ENCODE measurements at regions not wholly inside any gene's neighbourhood (a gene's known extent, or its start where the extent isn't known, plus 50 kb on each side); places are given as distances from the start of the nearest gene placed in this dataset.

GRCh38 chr11:129610545-129610944 is 205.1 kb upstream of the TMEM45B start:
- H4K20me1 ChIP-seq (ENCODE audit: insufficient read depth), result no peaks in the 10 kb centered on the region
- intact Hi-C loops (cut with micrococcal nuclease), result no loop called here
- BruUV-seq (replicated peaks), result no TSS peak
- ChIA-PET CTCF (no interaction called here), RAD21 (ENCODE audit: low non-redundant PET in 1 of 2, low total read pairs in 2 of 2, uncharacterized antibody in 2 of 2, unreplicated experiment in 2 of 2) (no interaction called here), POLR2A (no interaction called here)
- H3K27me3 ChIP-seq (ENCODE audit: insufficient read depth, low read length), result no peaks in the 10 kb centered on the region
- H3K4me3 ChIP-seq (replicated peaks in 1 of 2; ENCODE audit: low read depth in 1 of 2, low read length in 2 of 2), result no peak overlapping the region
- no peaks in the 10 kb centered on the region for H3K9me2 ChIP-seq (ENCODE audit: insufficient read depth)
- DNase-seq (ENCODE audit: low read depth, low spot score) (no peak), ATAC-seq (no peak)
- H3K27ac ChIP-seq (ENCODE audit: low read depth, low read length), result no peak overlapping the region
- H3K9ac ChIP-seq (ENCODE audit: low read length), result no peak overlapping the region
- H3K4me1 ChIP-seq (ENCODE audit: control insufficient read depth in 1 of 2, insufficient read depth in 2 of 2, low read length in 2 of 2), result peaks cover 0 to 7% of the 10 kb centered on the region in 2 experiments; a peak in 1 of 4 replicates
- no peaks in the 10 kb centered on the region for H3K36me3 ChIP-seq (ENCODE audit: control insufficient read depth in 1 of 2, insufficient read depth in 2 of 2, low read length in 2 of 2)
- no peak for TF ChIP-seq EZH2 (IDR thresholded peaks at IDR 0.05)
- no peak for TF ChIP-seq POLR2A (IDR thresholded peaks at IDR 0.05; ENCODE audit: borderline replicate concordance, extremely low read depth, insufficient read depth, insufficient read length)
- TF ChIP-seq RAD21 (IDR thresholded peaks at IDR 0.05; ENCODE audit: low read depth), result no peak
- no peak for TF ChIP-seq SRF (IDR thresholded peaks at IDR 0.05; ENCODE audit: low read depth)
- TF ChIP-seq EGR1 (IDR thresholded peaks at IDR 0.05; ENCODE audit: low read depth), result no peak
- no peak for TF ChIP-seq ZNF274 (IDR thresholded peaks at IDR 0.05; ENCODE audit: low read depth, low read length)
- no peak for TF ChIP-seq REST (IDR thresholded peaks at IDR 0.05; ENCODE audit: low read depth)
- no peak for TF ChIP-seq EZH2phosphoT487 (IDR thresholded peaks at IDR 0.05; ENCODE audit: borderline replicate concordance)
- TF ChIP-seq TCF7L2 (IDR thresholded peaks at IDR 0.05; ENCODE audit: borderline replicate concordance, extremely low read depth, insufficient read depth, insufficient read length), result no peak
- TF ChIP-seq SP1 (IDR thresholded peaks at IDR 0.05; ENCODE audit: low read depth), result no peak
- no peak for TF ChIP-seq JUND (IDR thresholded peaks at IDR 0.05)
- no peak for TF ChIP-seq POLR2AphosphoS5 (IDR thresholded peaks at IDR 0.05; ENCODE audit: low read depth, low read length)
- no peak for TF ChIP-seq ELF1 (IDR thresholded peaks at IDR 0.05; ENCODE audit: borderline replicate concordance, low read depth)
- no peak for TF ChIP-seq CTCF (IDR thresholded peaks at IDR 0.05 in 2 of 3, conservative IDR thresholded peaks at IDR 0.05 in 1 of 3; ENCODE audit: borderline replicate concordance in 1 of 3, insufficient read depth in 1 of 3, low read depth in 2 of 3, low read length in 2 of 3)
- no peak for TF ChIP-seq MAX (IDR thresholded peaks at IDR 0.05)
- TF ChIP-seq ZFX (IDR thresholded peaks at IDR 0.05), result no peak
- H2AFZ ChIP-seq (ENCODE audit: low read depth, low read length, poor library complexity, severe bottlenecking), result no peak overlapping the region
- H3K4me2 ChIP-seq (ENCODE audit: low read length), result no peak overlapping the region
- H3K9me3 ChIP-seq (ENCODE audit: control insufficient read depth in 1 of 2, insufficient read depth in 1 of 2, low read depth in 1 of 2, low read length in 2 of 2), result no peaks in the 10 kb centered on the region
- H3K79me2 ChIP-seq (ENCODE audit: insufficient read depth, low read length), result no peaks in the 10 kb centered on the region

Measured in HCT116 (cell line).